Suprapubic skin (tissue), 4 donors: ENCODE measurements at regions not wholly inside any gene's neighbourhood (a gene's known extent, or its start where the extent isn't known, plus 50 kb on each side); places are given as distances from the start of the nearest gene placed in this dataset.

Experiments
- DNase-seq, 2 donors: peaks; one replicate each; pipeline ENCODE4 v3.0.0-alpha.2; 2019; ENCODE audit warnings: low spot score in 2 of 2
- H3K27ac ChIP-seq: fragments of 200-600 bp; sonication (generic); one replicate; pipeline ENCODE4 v1.5.1; 2019
- H3K27me3 ChIP-seq: fragments of 200-600 bp; sonication (generic); one replicate; pipeline ENCODE4 v1.5.1; 2019
- H3K36me3 ChIP-seq: fragments of 200-600 bp; sonication (generic); one replicate; pipeline ENCODE4 v1.5.1; 2019
- H3K4me1 ChIP-seq: fragments of 200-600 bp; sonication (generic); one replicate; pipeline ENCODE4 v1.5.1; 2019
- H3K4me3 ChIP-seq: fragments of 200-600 bp; sonication (generic); one replicate; pipeline ENCODE4 v1.5.1; 2019; ENCODE audit warnings: mild to moderate bottlenecking
- H3K9me3 ChIP-seq: fragments of 200-600 bp; sonication (generic); one replicate; pipeline ENCODE4 v1.5.1; 2019
- CTCF ChIP-seq, 2 donors: fragments of 200-600 bp in 1 of 2; fragments of 450-650 bp in 1 of 2; sonication (generic) in 1 of 2; IDR thresholded peaks; one replicate each; pipeline ENCODE4 v1.5.1; 2016 to 2019; ENCODE audit warnings: antibody characterized with exemption in 2 of 2, mild to moderate bottlenecking in 1 of 2, moderate library complexity in 1 of 2
- EP300 ChIP-seq: sonication (generic); formaldehyde crosslinking; IDR thresholded peaks from one replicate; pipeline ENCODE4 v1.6.1; 2017; ENCODE audit warnings: antibody characterized with exemption
- POLR2A ChIP-seq, 2 donors: fragments of 450-650 bp; IDR thresholded peaks; one replicate each; pipeline ENCODE4 v1.6.1; 2017; ENCODE audit warnings: antibody characterized with exemption in 2 of 2, mild to moderate bottlenecking in 2 of 2, moderate library complexity in 2 of 2
- POLR2AphosphoS5 ChIP-seq, 3 donors: sonication (generic); formaldehyde crosslinking; IDR thresholded peaks; one replicate each; pipeline ENCODE4 v1.6.1; 2017; ENCODE audit warnings: antibody characterized with exemption in 3 of 3
- WGBS: methylation state at CpG from one replicate; pipeline ENCODE4 v1.1.5; 2018; 5-methylcytosine and 5-hydroxymethylcytosine counted together

GRCh38 chr11:130787973-130788570, 128.2 kb downstream of the SNX19 start:
- no peak for DNase-seq
- H3K4me3 ChIP-seq: no peak overlapping the region
- no peak overlapping the region for H3K27ac ChIP-seq
- H3K4me1 ChIP-seq: no peaks in the 10 kb centered on the region
- no peaks in the 10 kb centered on the region for H3K27me3 ChIP-seq
- no peaks in the 10 kb centered on the region for H3K9me3 ChIP-seq
- 83% methylated on average over 1 of the region's 1 CpG for WGBS
- TF ChIP-seq EP300: no peak
- no peak for TF ChIP-seq POLR2AphosphoS5 (IDR thresholded peaks at IDR 0.05)
- TF ChIP-seq POLR2A (IDR thresholded peaks at IDR 0.05): no peak
- TF ChIP-seq CTCF (IDR thresholded peaks at IDR 0.05): no peak
- no peaks in the 10 kb centered on the region for H3K36me3 ChIP-seq

GRCh38 chr11:130789056-130789640, 127.1 kb downstream of the SNX19 start:
- H3K9me3 ChIP-seq: no peaks in the 10 kb centered on the region
- no peak for TF ChIP-seq POLR2AphosphoS5 (IDR thresholded peaks at IDR 0.05)
- no peak for TF ChIP-seq CTCF (IDR thresholded peaks at IDR 0.05)
- 79% methylated on average over 3 of the region's 3 CpGs for WGBS
- H3K36me3 ChIP-seq: no peaks in the 10 kb centered on the region
- no peak overlapping the region for H3K4me3 ChIP-seq
- H3K27me3 ChIP-seq: no peaks in the 10 kb centered on the region
- H3K27ac ChIP-seq: no peak overlapping the region
- no peaks in the 10 kb centered on the region for H3K4me1 ChIP-seq
- no peak for DNase-seq

- Histone ChIP-seq H3K4me3 (no peak overlapping the region), H3K36me3 (no peaks in the 10 kb centered on the region), H3K27ac (no peak overlapping the region), H3K9me3 (no peaks in the 10 kb centered on the region), H3K4me1 (no peaks in the 10 kb centered on the region), H3K27me3 (no peaks in the 10 kb centered on the region)
- TF ChIP-seq POLR2A (IDR thresholded peaks at IDR 0.05): no peak
- 100% methylated on average over 2 of the region's 2 CpGs for WGBS
- no peak for DNase-seq
Observed at GRCh38 chr11:130790689-130791088, 125.6 kb downstream of the SNX19 start.

- no peak for TF ChIP-seq CTCF (IDR thresholded peaks at IDR 0.05)
- no peak for TF ChIP-seq POLR2AphosphoS5 (IDR thresholded peaks at IDR 0.05)
- TF ChIP-seq EP300: no peak
- TF ChIP-seq POLR2A (IDR thresholded peaks at IDR 0.05): no peak
- no peak overlapping the region for H3K4me3 ChIP-seq
- H3K4me1 ChIP-seq: no peaks in the 10 kb centered on the region
- H3K36me3 ChIP-seq: no peaks in the 10 kb centered on the region
- no peaks in the 10 kb centered on the region for H3K9me3 ChIP-seq
- DNase-seq: no peak
- no peaks in the 10 kb centered on the region for H3K27me3 ChIP-seq
- no peak overlapping the region for H3K27ac ChIP-seq
Observed at GRCh38 chr11:130792772-130793171, 123.5 kb downstream of the SNX19 start.

- Histone ChIP-seq H3K4me1 (no peaks in the 10 kb centered on the region), H3K36me3 (no peaks in the 10 kb centered on the region), H3K27ac (no peak overlapping the region)
Observed at GRCh38 chr11:130796828-130797227, 119.5 kb downstream of the SNX19 start.

More at GRCh38 chr11:130796828-130797227, 119.5 kb downstream of the SNX19 start:
- no peaks in the 10 kb centered on the region for H3K9me3 ChIP-seq
- 92% methylated on average over 2 of the region's 2 CpGs for WGBS
- TF ChIP-seq CTCF (IDR thresholded peaks at IDR 0.05) (no peak), EP300 (no peak), POLR2AphosphoS5 (IDR thresholded peaks at IDR 0.05) (no peak), POLR2A (IDR thresholded peaks at IDR 0.05) (no peak)
- DNase-seq: no peak
- no peak overlapping the region for H3K4me3 ChIP-seq
- H3K27me3 ChIP-seq: no peaks in the 10 kb centered on the region
